Stimulated activated CD8-positive, alpha-beta memory T cell treated with anti-CD3 and anti-CD28 coated beads, Interleukin-15, amount 100 ng/mL, for 48 hours (primary cell): ENCODE measurements at regions not wholly inside any gene's neighbourhood (a gene's known extent, or its start where the extent isn't known, plus 50 kb on each side); places are given as distances from the start of the nearest gene placed in this dataset.
"Not testable (repeated sequence)": the region's sequence is repeated elsewhere in the genome, so short reads cannot be mapped to it uniquely, and the experiment has no call there.

Experiments
- DNase-seq, 2 donors: peaks; one replicate each; pipeline ENCODE4 v3.0.0-alpha.2; 2020; ENCODE audit warnings: low read depth in 2 of 2

DNA sequence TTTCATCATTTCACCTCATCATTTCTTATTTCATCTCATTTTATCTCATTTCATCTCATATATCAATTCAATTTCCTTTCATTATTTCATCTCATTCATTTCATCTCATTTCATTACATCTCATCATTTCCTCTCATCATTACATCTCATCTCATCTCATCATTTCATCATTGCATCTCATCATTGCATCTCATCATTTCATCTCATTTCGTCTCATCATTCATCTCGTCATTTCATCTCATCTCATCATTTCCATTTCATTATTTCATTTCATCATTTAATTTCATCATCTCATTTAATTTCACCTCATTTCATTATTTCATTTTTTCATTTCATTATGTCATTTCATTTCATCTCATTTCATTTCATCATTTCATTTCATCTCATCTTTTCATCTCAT, 168.5 kb upstream of the FAM72C start:
- not testable (repeated sequence) for DNase-seq

DNA sequence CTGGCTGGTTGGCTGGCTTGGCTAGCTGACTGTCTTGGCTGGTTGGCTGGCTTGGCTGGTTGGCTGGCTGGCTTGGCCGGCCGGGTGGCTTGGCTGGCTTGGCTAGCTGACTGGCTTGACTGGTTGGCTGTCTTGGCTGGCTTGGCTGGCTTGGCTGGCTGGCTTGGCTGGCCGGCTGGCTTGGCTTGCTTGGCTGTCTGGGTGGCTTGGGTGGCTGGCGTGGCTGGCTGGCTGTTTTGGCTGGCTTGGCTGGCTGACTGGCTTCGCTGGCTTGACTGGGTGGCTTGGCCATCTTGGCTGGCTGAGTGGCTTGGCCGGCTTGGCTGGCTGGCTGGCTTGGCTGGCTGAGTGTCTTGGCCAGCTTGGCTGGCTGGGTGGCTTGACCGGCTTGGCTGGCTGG, 133.2 kb upstream of the FAM72C start:
- not testable (repeated sequence) for DNase-seq

GRCh38 chr1:144104000-144104677, 132.4 kb upstream of the FAM72C start:
- DNase-seq = peak in 1 of 2 donors; percentile 5

DNA sequence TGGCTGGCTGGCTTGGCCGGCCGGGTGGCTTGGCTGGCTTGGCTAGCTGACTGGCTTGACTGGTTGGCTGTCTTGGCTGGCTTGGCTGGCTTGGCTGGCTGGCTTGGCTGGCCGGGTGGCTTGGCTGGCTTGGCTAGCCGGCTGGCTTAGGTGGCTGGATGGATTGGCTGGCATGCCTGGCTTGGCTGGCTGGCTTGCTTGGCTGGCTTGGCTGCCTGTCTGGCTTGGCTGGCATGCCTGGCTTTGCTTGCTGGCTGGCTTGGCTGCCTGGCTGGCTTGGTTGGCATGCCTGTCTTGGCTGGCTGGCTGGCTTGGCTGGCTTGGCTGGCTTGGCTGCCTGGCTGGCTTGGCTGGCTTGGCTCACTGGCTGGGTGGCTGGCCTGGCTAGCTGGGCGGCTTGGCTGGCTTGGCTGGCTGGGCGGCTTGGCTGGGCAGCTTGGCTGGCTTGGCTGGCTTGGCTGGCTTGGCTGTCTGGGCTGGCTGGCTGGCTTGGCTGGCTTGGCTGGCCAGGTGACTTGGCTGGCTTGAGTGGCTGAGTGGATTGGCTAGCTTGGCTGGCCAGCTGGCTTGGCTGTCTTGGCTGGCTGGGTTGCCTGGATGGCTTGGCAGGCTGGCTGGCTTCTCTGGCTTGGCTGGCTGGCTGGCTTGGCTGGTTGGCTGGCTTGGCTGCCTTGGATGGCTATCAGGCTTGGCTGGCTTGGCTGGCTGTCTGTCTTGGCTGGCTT, 131.5 kb upstream of the FAM72C start:
- DNase-seq = peak; percentile 4 to 21

DNA sequence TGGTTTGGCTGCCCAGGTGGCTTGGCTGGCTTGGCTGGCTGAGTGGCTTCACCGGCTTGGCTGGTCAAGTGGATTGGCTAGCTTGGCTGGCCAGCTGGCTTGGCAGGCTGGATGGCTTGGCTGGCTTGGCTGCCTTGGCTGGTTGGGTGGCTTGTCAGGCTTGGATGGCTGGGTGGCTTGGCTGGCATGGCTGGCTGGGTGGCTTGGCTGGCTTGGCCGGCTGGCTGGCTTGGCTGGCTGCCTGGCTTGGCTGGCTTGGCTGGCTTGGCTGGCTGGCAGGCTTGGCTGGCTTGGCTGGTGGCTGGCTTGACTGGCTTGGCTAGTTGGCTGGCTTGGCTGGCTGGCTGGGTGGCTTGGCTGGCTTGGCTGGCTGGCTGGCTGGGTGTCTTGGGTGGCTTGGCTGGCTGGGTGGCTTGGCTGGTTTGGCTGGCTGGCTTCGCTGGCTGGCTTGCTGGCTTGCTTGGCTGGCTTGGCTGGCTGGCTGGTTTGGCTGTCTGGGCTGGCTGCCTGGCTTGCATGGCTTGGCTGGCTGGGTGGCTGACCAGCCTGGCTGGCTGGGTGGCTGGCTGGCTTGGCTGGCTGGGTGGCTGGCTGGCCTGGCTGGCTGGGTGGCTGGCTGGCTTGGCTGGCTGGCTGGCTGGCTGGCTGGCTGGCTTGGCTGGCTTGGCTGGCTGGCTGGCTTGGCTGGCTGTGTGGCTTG, 130.4 kb upstream of the FAM72C start:
- DNase-seq = not testable (repeated sequence)

GRCh38 chr1:144101397-144102045, 129.7 kb upstream of the FAM72C start:
- DNase-seq = no peak

- DNase-seq = peak in 1 of 2 donors; percentile 49
Observed at GRCh38 chr1:144077167-144077841, 105.5 kb upstream of the FAM72C start.

DNA sequence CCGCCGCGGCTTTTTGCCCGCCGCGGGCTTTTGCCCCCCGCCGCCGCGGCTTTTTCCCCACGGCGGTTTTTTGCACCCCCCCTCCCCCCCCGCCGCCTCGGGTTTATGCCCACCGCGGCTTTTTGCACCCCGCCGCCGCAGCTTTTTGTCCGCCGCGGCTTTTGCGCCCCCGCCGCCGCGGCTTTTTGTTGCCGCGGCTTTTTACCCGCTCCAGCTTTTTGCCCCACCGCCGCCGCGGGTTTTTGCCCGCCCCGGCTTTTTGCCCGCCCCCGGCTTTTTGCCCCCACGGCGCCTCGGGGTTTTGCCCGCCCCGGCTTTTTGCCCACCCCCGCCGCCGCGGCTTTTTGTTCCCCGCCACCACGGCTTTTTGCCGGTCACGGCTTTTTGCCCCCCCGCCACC, 104.9 kb upstream of the FAM72C start:
- not testable (repeated sequence) for DNase-seq

DNA sequence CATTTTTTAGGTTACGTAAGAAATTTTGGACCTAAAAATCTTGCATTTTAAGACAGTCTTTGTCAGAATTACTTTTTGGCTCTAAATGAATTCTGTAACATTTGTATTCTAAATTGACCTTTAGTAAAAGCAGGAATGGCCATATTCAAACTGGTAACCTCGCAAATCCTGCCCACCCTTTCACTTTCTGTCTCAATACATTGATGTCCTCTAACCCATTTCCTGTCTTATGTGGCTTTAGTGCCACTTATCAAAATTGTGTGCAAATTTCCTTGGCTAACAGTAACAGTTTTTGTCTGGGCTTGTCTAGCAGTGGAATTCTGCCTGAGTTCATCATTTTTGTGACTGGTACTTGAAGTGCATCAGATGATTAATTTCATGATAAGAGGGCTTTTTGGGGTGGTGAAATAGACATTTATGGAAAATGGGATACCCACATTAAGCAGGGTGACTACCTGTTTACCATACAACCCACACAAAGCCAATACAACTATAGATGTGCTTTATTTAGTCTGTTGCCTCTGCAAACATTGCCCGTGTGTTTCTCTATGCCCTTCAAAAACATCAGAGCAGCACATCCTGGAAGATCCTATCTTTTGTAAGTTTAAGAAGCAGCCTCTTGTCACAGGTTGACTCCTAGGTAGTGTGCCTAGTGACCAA, 98.7 kb upstream of the FAM72C start:
- not testable (repeated sequence) for DNase-seq

GRCh38 chr1:144067042-144067441, 95.3 kb upstream of the FAM72C start:
- DNase-seq = not testable (repeated sequence)

DNA sequence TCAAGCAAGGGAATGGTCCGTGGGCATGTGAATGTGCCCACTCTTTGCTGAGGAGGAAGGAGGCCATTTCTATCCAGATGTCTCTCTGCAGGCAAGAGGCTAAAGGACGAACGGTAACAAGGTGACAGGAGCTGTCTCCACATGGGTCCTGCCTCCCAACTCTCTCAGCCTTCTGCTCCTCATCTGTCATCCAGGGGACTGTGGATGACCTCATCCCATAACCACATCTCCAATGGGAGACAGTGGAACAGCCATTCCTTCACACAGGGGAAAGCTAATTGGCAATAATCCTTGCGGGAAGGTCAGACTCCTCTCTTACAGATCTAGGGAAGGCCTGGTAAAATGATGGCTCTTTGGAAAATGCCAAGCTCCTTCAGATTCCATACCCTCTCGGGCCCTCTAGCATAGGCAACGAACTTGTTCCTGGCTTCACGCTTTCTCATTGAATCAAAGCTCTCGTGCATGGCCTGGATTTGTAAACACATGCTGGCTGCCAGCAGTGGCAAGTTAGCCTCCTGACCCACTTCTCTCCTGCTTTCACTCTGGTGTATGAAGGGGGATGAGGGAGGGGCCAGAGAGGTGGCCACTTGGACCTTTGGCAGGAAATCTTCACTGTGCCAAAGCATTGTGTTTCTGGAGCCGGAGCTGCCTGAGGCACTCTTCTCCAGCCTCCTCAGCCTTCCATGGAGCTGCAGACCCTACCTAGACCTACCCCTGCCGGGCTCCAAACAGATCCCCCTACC, 94.5 kb upstream of the FAM72C start:
- DNase-seq = not testable (repeated sequence)

- not testable (repeated sequence) for DNase-seq
Observed at GRCh38 chr1:144065299-144066060, 93.7 kb upstream of the FAM72C start.

- DNase-seq = not testable (repeated sequence)
Observed at GRCh38 chr1:144049365-144049764, 77.6 kb upstream of the FAM72C start.

DNA sequence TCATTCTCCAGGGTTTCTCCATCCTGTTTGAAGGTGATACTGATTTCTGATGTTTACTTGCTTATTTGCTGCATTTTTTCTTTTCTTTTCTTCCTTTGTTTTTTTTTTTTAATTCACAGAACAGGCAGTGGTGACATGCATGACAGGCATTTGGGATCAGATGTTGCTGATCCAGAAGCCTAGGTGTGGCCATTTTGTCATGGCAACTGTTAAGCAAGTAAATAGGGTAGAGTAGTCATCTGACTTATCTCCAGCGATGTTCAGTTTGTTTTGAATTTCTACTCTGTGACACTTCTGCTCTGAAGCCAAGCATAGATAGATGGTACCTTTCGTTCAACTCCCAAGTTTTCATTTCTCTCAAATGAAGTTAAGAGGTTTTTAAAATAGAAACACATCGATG, 74.9 kb upstream of the FAM72C start:
- DNase-seq = not testable (repeated sequence)

DNA sequence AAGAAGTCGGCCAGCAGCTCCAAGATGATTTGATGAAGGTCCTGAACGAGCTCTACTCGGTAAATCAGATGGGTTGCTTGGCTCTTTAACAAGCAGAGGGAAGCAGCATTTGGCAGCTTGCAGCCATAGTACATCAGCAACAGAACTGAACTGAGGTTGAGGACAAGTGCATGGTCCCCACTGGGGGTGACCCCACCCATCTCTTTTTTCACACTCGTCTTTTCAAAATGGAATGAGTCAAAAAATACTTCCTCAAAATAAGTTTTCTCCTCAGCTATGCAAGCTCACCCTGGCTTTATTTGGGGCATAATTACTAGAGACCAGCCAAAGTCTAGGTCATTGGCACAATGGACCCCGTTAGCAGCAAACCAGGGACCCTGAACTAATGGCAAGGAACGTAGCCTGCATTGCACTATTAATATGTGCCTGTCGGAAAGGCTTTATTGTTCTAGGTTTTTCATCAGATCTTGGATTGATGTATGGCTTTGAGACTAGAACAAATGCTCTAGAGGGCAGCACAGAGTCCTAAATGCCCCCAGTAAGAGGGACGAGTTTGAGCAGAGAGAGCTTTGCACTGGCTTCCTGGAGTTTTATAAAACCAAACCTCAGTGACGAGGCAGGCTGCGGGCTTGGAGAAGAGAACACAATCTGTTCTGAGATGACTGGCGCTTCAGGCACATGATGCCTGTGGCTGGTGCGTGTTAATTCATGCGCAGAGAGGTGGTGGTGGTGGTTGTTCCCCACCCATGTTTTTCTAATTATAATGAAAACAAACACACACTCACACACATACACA, 74.2 kb upstream of the FAM72C start:
- peak in 1 of 2 donors; percentile 13 for DNase-seq

GRCh38 chr1:144042251-144042650, 70.5 kb upstream of the FAM72C start:
- not testable (repeated sequence) for DNase-seq

DNA sequence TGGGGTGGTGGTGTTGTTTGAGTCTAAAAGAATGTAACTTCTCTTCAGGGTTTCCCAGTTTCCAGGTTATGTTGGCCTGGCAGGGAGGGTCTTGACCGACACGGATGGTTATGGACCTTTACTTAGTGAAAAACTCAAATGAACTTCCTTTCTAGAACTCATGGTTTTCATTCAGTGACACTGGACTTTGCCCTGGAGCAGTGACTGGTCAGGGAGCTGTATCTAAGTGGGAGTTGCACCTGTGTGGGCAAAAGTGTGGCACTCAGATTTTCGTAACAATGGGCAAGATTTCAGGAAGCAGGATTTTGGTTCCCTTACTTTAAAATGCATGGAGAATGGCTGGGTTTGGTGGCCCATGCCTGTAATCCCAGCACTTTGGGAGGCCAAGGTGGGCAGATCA, 68.5 kb upstream of the FAM72C start:
- DNase-seq = not testable (repeated sequence)

DNA sequence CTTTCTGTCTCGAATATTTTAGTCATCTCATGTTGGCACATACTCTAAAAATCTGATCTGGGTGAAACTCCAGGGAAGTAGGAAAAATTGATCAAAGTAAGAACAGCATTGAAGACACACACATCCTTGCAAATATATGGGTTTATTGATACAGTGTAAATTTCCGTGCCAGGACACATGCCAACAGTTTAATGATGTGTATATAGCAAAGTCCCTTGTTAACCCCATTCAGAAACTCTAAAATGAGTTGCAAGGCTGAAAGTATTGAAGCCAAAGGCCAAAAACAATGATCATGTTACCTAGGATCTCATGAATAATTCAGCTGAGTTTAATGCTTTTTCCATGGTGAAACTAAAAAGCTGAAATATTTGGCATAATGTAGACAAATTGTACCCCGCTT, 62.3 kb upstream of the FAM72C start:
- DNase-seq = not testable (repeated sequence)

DNA sequence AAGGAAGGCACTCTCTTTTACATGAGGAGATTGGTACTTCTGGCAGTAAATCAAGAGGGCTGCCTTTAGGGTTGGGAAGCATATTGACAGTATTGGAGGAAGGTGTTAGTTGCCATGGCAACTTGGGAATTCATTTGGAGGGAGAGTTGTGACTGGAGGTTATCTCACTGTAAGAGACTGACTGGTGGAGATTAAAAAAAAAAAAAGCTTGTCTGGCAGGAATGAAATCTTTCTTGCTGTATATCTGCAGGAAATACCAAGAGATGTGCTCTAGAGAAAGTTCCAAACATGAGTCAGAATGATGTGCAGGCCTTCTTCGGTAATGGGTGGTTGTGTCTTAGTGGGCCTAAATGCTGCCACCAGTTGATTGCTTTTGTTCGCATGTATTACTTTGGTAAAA, 59.8 kb upstream of the FAM72C start:
- not testable (repeated sequence) for DNase-seq
